GM23338 (cell line): ENCODE measurements at regions not wholly inside any gene's neighbourhood (a gene's known extent, or its start where the extent isn't known, plus 50 kb on each side); places are given as distances from the start of the nearest gene placed in this dataset.

Experiments
- CREB1 ChIP-seq: fragments of 250-450 bp; sonication (Bioruptor Pico); IDR thresholded peaks from 2 replicates; pipeline ENCODE4 v1.5.0; 2020; ENCODE audit warnings: low read depth, mild to moderate bottlenecking, moderate library complexity
- CTCF ChIP-seq, 2 experiments: fragments of 200-600 bp in 1 of 2; sonication (generic) in 1 of 2; conservative IDR thresholded peaks; 2 replicates each; pipeline versions ENCODE4 v1.5.1 to v1.6.1; 2016 to 2017; ENCODE audit warnings: antibody characterized with exemption in 2 of 2, low read depth in 2 of 2, mild to moderate bottlenecking in 2 of 2, moderate library complexity in 1 of 2
- ETS1 ChIP-seq: IDR thresholded peaks from 2 replicates; pipeline ENCODE4 v1.6.1; 2016; ENCODE audit warnings: antibody characterized with exemption
- EZH2 ChIP-seq: fragments of 200-600 bp; sonication (generic); IDR thresholded peaks from one replicate; pipeline ENCODE4 v1.8.0; 2017; ENCODE audit warnings: antibody characterized with exemption, mild to moderate bottlenecking, low read depth; ENCODE audit not compliant: unreplicated experiment
- EZH2phosphoT487 ChIP-seq: fragments of 200-600 bp; sonication (generic); IDR thresholded peaks from one replicate; pipeline ENCODE4 v1.8.1; 2018; ENCODE audit warnings: antibody characterized with exemption; ENCODE audit not compliant: unreplicated experiment
- POLR2AphosphoS5 ChIP-seq: IDR thresholded peaks from 2 replicates; pipeline ENCODE4 v1.6.1; 2016; ENCODE audit warnings: antibody characterized with exemption, low read depth

- TF ChIP-seq POLR2AphosphoS5 (no peak), CTCF (conservative IDR thresholded peaks at IDR 0.05; ENCODE audit: low read depth in 2 of 2) (no peak), CREB1 (CRISPR knock-in tag) (no peak), EZH2 (no peak), ETS1 (no peak), EZH2phosphoT487 (no peak)
Observed at GRCh38 chr2:118320196-118320595, 231.9 kb downstream of the INSIG2 start.
